GM21723 (cell line): ENCODE measurements at regions not wholly inside any gene's neighbourhood (a gene's known extent, or its start where the extent isn't known, plus 50 kb on each side); places are given as distances from the start of the nearest gene placed in this dataset.

Experiments
- ATAC-seq: cut with Tn5 transposase; IDR thresholded peaks from one replicate; pipeline ENCODE4 v1.9.1; 2021; ENCODE audit warnings: mild to moderate bottlenecking, moderate library complexity; ENCODE audit not compliant: unreplicated experiment

DNA sequence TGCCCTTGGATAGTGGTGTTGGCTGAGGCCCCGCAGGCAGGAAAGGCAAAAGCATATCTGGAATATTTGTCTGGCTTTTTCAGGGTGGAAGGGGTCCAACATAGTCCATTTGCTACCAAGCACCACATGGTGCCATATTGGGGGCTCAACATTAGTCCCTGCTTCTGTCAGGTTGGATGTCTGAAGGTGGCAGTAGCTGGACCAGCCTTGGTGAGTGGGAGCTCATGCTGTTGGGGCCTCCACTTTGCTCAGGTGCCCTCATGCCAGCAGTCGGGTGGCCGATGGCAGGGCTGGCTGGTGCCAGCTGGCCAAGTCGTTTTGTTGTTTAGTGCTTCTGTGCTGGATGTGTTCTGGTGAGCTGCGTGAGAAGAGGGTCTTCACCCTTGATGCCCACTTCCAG, 135.3 kb downstream of the PAPOLA start:
- no peak for ATAC-seq

GRCh38 chr14:96638041-96638855, 136.1 kb downstream of the PAPOLA start:
- no peak for ATAC-seq

DNA sequence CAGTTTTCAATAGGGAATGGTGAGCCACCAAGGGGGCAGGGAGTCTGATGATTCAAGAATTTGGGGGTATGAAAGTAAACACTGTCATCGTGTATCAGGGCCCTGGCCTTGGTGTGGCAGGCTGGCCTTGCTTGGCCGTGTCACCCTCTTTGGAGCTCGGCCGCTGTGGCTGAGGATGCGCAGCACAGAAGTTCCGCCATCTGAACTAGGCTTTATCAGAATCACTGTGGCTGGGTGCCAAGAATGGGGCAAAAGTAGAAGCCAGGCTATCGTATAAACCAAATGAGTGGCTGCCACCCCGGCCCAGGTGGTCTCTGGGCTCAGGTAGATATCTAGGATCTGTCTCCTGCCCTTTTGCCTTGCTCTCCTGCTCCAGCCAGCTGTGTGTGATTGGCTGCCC, 137.4 kb downstream of the PAPOLA start:
- no peak for ATAC-seq

- ATAC-seq: no peak
Observed at GRCh38 chr14:96648506-96649326, 146.5 kb downstream of the PAPOLA start.

GRCh38 chr14:96649327-96649601, 147.1 kb downstream of the PAPOLA start:
- no peak for ATAC-seq

- no peak for ATAC-seq
Observed at GRCh38 chr14:96653597-96653996, 143.6 kb upstream of the VRK1 start.

- ATAC-seq: no peak
Observed at GRCh38 chr14:96658611-96659010, 138.6 kb upstream of the VRK1 start.

GRCh38 chr14:96660123-96660522, 137.1 kb upstream of the VRK1 start:
- no peak for ATAC-seq

- ATAC-seq: no peak
Observed at GRCh38 chr14:96660667-96661066, 136.5 kb upstream of the VRK1 start.

DNA sequence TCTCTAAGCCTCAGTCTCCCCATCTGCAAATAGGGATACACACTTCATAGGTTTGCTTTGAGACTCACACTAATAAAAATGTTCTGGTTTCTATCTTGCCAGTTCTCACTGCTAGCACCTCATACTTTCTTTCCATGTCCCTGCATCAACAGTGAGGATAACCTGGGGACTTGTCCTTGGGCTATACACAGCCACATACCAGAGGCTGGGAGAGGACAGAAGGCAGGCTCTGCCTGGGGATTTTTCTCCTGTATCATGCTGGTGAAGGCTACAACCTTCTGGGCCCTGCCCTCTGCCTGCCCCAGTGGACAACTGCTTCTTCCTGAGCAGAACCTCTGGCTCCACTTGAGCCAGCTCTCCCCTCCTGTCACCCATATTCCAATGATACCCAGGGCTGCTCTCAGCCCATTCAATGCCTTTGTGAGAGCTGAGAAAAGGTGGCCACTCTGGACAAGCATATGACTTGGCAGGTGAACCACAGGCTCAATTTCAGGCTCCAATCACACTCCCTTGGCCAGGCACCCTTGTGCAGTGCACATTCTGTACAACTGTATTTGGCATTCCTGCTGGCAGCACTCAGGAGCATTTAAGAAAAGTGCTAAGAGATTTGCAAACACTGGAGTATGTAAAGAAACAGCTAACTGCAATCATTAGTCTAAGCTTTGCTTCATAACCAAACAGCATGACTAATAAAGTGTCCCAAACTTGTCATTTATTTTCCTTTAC, 135.8 kb upstream of the VRK1 start:
- ATAC-seq: no peak

DNA sequence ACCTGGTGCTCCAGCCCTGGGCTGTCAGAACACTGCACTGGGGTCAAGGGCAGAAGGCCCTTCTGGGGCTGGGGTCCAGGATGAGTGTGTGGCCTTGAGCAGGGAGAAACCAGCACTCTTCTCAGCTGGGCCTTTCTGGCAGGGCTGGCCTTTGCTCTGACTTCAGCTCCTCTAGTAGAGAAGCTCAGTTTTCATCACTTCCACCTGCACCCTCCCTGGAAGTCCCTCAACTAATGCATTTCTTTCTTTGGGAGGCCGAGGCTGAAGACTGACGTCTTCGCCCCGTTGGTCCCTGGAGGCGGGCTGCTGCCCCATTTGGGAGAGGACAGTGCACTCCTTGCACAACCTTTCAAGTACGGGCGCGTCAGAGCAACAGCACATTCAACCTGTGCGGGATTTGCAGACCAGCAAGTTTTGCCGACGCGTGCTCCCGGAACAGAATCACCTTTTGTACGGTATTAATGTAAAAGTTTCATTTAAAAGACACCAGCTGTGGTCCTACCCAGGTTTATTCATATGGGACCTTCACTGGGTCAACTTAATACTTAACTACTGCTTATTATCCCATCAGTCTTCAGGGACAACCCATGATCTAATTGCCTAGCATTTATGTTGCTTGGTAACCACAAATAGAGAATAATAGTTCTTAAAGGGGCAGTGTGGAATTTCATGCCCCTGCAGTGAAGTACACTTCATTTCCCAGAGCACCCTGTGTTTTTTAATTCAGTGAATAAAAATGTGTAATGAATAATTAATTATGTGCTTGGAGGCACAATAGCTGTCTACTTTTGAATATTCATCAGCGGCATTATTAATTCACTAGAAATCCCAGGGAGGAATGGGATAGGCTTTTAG, 134.8 kb upstream of the VRK1 start:
- no peak for ATAC-seq

DNA sequence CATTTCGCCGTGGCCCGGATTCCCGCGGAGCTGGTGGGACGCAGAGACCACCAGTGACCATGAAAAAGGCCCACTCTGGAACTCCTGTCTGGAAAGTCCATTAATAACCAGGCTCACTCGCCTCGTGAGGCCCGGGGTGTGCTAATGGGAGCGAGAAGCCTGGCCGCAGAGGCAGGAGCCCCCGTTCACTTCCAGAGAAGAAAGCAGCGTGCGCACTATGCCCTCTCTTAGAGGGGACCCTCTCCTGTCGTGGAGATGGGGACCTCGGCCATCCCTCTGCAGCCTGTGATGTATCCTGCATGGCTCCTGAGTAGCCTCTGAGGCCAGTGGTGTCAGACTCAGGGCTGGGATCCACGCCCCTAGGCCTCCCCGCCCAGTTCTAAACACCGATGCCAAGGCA, 134.1 kb upstream of the VRK1 start:
- no peak for ATAC-seq

GRCh38 chr14:96663491-96664067, 133.6 kb upstream of the VRK1 start:
- ATAC-seq: no peak

- ATAC-seq: no peak
Observed at GRCh38 chr14:96666088-96666487, 131.1 kb upstream of the VRK1 start.

- ATAC-seq: no peak
Observed at GRCh38 chr14:96670391-96670790, 126.8 kb upstream of the VRK1 start.

- no peak for ATAC-seq
Observed at GRCh38 chr14:96671218-96671617, 126.0 kb upstream of the VRK1 start.

DNA sequence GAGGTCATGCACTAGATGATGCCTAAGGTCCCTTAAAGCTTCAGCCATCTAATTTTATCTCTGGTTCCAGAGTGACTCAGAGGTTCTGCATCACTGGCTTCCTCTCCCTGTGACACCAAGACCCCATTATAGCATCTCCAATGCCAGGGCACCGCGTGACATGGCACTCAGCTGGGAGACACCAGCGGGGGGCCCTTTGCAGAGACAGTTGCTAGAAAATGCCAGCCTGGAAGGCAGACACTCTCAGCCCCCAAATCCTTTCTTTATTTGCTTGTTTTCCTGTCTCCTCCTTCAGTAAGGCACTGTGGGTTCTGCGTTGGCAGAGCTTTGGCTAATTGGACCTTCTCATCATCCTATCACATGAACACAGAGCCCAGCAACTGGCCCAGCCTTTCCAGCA, 123.5 kb upstream of the VRK1 start:
- ATAC-seq: no peak

- ATAC-seq: no peak
Observed at GRCh38 chr14:96674121-96674520, 123.1 kb upstream of the VRK1 start.

DNA sequence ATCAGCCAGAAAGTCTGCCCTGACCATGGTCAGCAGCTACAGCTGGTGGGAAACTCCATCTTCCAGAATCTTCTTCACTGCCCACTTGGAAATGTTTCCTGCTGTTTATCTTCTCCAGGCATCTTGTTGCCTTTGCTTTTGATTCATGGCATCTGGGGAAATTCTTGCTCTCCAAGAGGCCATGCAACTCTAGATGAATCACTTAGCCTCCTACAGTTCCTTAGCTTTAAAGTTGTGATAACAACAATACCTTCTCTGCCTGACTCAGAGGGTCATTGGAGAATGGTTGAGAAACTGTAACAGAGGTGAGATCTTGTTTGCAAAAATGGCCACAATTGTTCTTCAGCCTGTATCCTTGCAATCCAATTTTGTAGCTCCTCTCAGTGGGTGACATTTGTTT, 121.0 kb upstream of the VRK1 start:
- no peak for ATAC-seq

DNA sequence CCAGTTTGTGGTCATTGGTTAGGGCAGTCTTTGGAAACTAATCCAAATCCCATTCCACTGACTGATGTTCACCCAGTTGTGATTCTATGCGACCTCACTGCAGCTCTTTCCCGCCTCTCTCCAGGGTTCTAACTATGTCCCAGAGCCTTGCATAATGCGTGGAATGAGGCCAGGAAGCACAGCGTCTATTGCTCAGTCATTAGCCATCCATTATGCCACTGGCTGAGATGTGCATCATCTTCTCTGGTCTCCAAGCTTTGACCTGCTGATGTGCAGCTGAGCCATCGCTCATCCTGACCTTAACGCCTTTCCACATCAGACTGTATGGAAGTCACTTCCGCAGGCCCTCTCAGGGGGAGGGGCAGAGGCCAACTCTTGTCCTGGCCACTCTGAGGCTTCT, 115.4 kb upstream of the VRK1 start:
- no peak for ATAC-seq

DNA sequence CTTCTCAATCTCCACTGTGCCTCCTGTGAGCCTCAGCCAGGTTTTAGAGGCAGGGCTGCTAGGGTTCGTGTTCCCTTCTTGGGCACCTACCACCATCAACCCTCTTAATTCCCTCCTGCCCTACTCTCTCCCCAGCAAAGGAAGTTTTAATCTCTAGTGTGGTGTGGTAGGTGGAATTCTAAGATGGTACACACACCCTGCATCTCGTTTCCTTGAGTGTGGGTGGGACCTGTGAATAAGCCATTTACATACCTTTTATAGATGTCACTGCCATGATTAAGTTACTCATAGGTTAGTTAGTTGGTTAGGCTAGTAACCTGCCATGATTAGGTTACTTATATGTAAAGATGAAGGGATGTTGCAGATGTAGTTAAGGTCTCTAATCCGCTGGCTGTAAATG, 114.8 kb upstream of the VRK1 start:
- no peak for ATAC-seq
